Brain microvascular endothelial cell (primary cell): ENCODE measurements at regions not wholly inside any gene's neighbourhood (a gene's known extent, or its start where the extent isn't known, plus 50 kb on each side); places are given as distances from the start of the nearest gene placed in this dataset.

ENCODE experiments used
- DNase-seq: peaks from one replicate; pipeline ENCODE4 v3.0.0-alpha.2; 2020
- H3K27ac ChIP-seq: fragments of 250-450 bp; sonication (Bioruptor Pico); 2 replicates; pipeline ENCODE4 v1.5.1; 2020; ENCODE audit warnings: mild to moderate bottlenecking, moderate library complexity
- H3K27me3 ChIP-seq: fragments of 250-450 bp; sonication (Bioruptor Pico); replicated peaks from 2 replicates; pipeline ENCODE4 v1.5.1; 2020; ENCODE audit warnings: mild to moderate bottlenecking
- H3K36me3 ChIP-seq: fragments of 250-450 bp; sonication (Bioruptor Pico); replicated peaks from 2 replicates; pipeline ENCODE4 v1.5.1; 2020; ENCODE audit warnings: mild to moderate bottlenecking
- H3K4me3 ChIP-seq: 2 replicates; pipeline ENCODE4 v1.5.1; 2011; ENCODE audit warnings: low read depth, mild to moderate bottlenecking, control low read depth, low read length, moderate library complexity
- in situ Hi-C: cut with HindIII; loops from 2 replicates; pipeline ENCODE4 v1.10.0; 2017; ENCODE audit warnings: low sequenced_read_pairs, low pct_ligation_motif_present
- TF ChIP-seq, protein P1 (sequence below): IDR thresholded peaks from 2 replicates; pipeline ENCODE4 v1.5.1; 2011; ENCODE audit warnings: low read depth, mild to moderate bottlenecking, moderate library complexity, low read length, control low read depth, inconsistent platforms; ENCODE audit errors: missing control alignments

DNA sequence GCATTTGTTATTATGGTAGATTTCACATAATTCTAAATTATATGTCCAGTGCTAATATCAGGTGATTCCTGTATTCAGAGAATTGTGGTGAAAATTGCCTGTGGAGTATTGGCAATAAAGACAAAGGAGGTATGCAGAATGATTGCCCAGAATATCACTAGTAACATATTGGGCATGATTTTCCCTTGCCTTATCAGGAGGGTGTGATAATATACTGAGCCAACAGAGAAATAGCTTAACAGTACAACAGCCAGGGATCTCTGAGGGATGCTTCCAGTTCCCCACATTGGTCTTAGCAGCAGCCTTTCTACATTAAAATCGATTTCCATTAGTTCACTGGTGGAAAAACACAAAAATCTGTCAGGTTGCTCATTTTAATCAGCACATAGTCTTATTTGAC, 122.9 kb upstream of the COL3A1 start:
- Histone ChIP-seq H3K27ac (no peak overlapping the region), H3K27me3 (no peaks in the 10 kb centered on the region), H3K4me3 (no peak overlapping the region), H3K36me3 (no peaks in the 10 kb centered on the region)
- DNase-seq, result no peak
- TF ChIP-seq, protein P1, sequence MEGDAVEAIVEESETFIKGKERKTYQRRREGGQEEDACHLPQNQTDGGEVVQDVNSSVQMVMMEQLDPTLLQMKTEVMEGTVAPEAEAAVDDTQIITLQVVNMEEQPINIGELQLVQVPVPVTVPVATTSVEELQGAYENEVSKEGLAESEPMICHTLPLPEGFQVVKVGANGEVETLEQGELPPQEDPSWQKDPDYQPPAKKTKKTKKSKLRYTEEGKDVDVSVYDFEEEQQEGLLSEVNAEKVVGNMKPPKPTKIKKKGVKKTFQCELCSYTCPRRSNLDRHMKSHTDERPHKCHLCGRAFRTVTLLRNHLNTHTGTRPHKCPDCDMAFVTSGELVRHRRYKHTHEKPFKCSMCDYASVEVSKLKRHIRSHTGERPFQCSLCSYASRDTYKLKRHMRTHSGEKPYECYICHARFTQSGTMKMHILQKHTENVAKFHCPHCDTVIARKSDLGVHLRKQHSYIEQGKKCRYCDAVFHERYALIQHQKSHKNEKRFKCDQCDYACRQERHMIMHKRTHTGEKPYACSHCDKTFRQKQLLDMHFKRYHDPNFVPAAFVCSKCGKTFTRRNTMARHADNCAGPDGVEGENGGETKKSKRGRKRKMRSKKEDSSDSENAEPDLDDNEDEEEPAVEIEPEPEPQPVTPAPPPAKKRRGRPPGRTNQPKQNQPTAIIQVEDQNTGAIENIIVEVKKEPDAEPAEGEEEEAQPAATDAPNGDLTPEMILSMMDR, result no peak
- in situ Hi-C loops, result no loop called here

DNA sequence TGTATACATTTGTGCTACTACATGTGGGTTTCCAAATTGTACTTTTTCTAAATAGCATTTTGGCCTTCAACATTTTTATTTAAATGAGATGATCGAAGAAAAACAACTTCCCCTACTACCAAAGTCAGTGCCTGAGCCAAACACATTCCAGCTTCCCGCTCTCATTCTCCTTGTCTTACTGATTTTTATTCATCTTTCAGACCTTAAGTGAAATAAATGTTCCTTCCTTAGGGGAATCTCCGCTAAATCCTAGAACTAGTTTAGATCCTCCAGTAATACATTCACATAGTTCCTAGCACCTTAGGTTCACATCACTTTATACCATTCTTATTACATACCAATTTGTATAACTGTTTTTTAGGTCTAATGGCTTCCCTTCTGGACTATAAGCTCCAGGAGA, 122.3 kb upstream of the COL3A1 start:
- in situ Hi-C loops, result no loop called here
- Histone ChIP-seq H3K4me3 (no peak overlapping the region), H3K27ac (no peak overlapping the region), H3K36me3 (no peaks in the 10 kb centered on the region), H3K27me3 (no peaks in the 10 kb centered on the region)
- TF ChIP-seq, protein P1, result no peak
- no peak for DNase-seq

DNA sequence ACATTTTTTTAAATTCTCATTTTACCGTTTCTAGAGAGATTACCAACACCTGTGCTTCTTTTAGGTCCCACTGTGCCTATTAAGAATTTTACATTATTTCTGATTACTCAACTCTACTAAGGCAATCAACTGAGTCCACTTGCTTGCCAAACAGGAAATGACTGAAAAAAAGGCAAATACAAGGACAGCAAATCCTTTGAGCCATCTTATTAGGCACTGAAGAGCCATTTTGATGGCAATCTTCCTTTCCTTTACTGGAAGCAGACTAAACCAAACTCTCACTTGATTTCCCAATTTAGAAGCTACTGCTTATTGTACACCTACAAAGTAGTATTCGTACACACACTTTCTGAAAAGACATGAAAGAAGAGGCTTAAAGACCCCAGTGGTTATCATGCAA, 121.4 kb upstream of the COL3A1 start:
- in situ Hi-C loops, result no loop called here
- no peaks in the 10 kb centered on the region for H3K36me3 ChIP-seq
- no peak for DNase-seq
- no peaks in the 10 kb centered on the region for H3K27me3 ChIP-seq
- TF ChIP-seq, protein P1, result no peak
- H3K4me3 ChIP-seq, result no peak overlapping the region
- no peak overlapping the region for H3K27ac ChIP-seq

DNA sequence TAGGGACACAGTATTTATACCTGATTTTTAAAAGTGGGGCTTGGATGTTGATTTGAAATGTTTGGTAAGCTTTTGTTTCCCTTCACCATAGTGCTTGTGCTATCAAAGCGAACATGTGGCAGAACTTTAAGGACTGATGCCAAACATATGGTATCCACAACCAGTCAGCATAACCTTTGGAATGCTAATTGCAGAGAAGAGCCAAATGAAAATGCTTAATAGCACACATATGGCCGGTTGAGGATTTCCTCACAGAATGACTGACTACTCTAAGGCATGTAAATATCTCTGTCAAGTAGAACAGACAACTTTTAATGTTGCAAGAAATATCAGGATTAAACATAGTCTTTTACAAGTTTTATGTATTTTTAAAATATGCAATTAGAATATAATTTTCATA, 120.9 kb upstream of the COL3A1 start:
- no peak overlapping the region for H3K27ac ChIP-seq
- in situ Hi-C loops, result no loop called here
- H3K27me3 ChIP-seq, result no peaks in the 10 kb centered on the region
- TF ChIP-seq, protein P1, result no peak
- no peaks in the 10 kb centered on the region for H3K36me3 ChIP-seq
- H3K4me3 ChIP-seq, result no peak overlapping the region
- no peak for DNase-seq

DNA sequence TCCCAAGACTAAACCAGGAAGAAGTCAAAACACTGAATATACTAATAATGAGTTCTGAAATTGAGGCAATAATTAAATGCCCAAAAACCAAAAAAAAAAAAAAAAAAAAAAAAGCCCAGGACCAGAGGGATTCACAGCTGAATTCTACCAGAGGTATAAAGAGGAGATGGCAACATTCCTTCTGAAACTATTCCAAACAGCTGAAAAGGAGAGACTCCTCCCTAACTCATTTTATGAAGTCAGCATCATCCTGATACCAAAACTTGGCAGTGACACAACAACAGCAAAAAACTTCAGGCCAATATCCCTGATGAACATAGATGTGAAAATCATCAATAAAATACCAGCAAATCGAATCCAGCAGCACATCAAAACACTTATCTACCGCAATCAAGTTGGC, 108.5 kb upstream of the COL3A1 start:
- no peaks in the 10 kb centered on the region for H3K36me3 ChIP-seq
- no peak overlapping the region for H3K27ac ChIP-seq
- no peak overlapping the region for H3K4me3 ChIP-seq
- TF ChIP-seq, protein P1, result no peak
- no peak for DNase-seq
- in situ Hi-C loops, result no loop called here
- no peaks in the 10 kb centered on the region for H3K27me3 ChIP-seq

DNA sequence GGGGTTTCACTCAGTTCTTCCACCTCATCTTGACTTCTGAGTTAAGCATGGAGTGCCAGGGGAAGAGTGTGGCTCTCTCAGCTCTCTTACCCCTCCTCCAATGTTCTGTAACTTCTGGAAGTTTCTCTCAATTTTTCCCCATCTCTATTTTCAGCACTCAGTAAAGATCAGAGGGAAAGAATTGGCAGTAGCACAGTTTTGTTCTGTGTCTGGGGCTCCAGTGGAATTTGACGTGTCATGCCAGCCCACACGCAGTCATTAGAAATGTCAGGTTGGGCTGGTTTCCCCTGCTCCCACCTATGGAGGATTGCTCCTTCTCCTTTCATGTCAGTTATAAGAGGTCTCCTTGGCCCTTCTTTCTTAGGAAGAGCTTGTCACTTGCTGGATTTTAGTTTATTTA, 104.6 kb upstream of the COL3A1 start:
- peak overlapping the region; percentile 40 for H3K27ac ChIP-seq
- in situ Hi-C loops, result no loop called here
- no peaks in the 10 kb centered on the region for H3K27me3 ChIP-seq
- no peak overlapping the region for H3K4me3 ChIP-seq
- TF ChIP-seq, protein P1, result no peak
- no peak for DNase-seq
- no peaks in the 10 kb centered on the region for H3K36me3 ChIP-seq
